Esophagus muscularis mucosa (tissue), 4 donors: ENCODE measurements at regions not wholly inside any gene's neighbourhood (a gene's known extent, or its start where the extent isn't known, plus 50 kb on each side); places are given as distances from the start of the nearest gene placed in this dataset.

Experiments used
- EP300 ChIP-seq: sonication (generic); formaldehyde crosslinking; IDR thresholded peaks from one replicate; pipeline ENCODE4 v1.6.1; 2017; ENCODE audit warnings: antibody characterized with exemption
- POLR2A ChIP-seq: fragments of 450-650 bp; IDR thresholded peaks from one replicate; pipeline ENCODE4 v1.6.1; 2017; ENCODE audit warnings: antibody characterized with exemption, moderate library complexity, mild to moderate bottlenecking, low read depth
- POLR2AphosphoS5 ChIP-seq, 2 donors: sonication (generic); formaldehyde crosslinking; IDR thresholded peaks; one replicate each; pipeline ENCODE4 v1.6.1; 2017; ENCODE audit warnings: antibody characterized with exemption in 2 of 2
- TF ChIP-seq, protein P1 (sequence below), 3 experiments: fragments of 200-600 bp in 2 of 3; fragments of 450-650 bp in 1 of 3; sonication (generic) in 2 of 3; IDR thresholded peaks; one replicate each; pipeline ENCODE4 v1.5.1; 2017 to 2019; ENCODE audit warnings: antibody characterized with exemption in 3 of 3, mild to moderate bottlenecking in 2 of 3, moderate library complexity in 1 of 3

DNA sequence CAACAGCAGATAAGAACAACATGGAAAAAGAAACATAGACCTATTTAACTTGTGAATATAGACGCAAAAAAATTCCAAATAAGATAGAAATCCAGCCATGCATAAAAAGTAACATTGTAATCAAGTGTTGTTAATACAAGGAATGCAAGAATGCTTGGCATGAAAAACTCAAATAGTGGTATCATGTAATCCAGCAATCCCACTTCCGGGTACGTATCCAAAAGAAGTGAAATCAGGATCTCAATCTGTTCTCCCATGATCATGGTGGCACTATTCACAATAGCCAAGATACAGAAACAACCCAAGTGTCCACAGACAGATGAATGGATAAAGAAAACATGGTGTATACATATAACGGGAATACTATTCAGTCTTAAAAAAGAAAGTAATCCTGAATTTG is 437.4 kb downstream of the ARHGEF28 start:
- TF ChIP-seq, protein P1, sequence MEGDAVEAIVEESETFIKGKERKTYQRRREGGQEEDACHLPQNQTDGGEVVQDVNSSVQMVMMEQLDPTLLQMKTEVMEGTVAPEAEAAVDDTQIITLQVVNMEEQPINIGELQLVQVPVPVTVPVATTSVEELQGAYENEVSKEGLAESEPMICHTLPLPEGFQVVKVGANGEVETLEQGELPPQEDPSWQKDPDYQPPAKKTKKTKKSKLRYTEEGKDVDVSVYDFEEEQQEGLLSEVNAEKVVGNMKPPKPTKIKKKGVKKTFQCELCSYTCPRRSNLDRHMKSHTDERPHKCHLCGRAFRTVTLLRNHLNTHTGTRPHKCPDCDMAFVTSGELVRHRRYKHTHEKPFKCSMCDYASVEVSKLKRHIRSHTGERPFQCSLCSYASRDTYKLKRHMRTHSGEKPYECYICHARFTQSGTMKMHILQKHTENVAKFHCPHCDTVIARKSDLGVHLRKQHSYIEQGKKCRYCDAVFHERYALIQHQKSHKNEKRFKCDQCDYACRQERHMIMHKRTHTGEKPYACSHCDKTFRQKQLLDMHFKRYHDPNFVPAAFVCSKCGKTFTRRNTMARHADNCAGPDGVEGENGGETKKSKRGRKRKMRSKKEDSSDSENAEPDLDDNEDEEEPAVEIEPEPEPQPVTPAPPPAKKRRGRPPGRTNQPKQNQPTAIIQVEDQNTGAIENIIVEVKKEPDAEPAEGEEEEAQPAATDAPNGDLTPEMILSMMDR (IDR thresholded peaks at IDR 0.05): no peak
- TF ChIP-seq POLR2A (no peak), EP300 (no peak), POLR2AphosphoS5 (IDR thresholded peaks at IDR 0.05) (no peak)
